ENCODE measurements at regions not wholly inside any gene's neighbourhood (a gene's known extent, or its start where the extent isn't known, plus 50 kb on each side); places are given as distances from the start of the nearest gene placed in this dataset.

DNA sequence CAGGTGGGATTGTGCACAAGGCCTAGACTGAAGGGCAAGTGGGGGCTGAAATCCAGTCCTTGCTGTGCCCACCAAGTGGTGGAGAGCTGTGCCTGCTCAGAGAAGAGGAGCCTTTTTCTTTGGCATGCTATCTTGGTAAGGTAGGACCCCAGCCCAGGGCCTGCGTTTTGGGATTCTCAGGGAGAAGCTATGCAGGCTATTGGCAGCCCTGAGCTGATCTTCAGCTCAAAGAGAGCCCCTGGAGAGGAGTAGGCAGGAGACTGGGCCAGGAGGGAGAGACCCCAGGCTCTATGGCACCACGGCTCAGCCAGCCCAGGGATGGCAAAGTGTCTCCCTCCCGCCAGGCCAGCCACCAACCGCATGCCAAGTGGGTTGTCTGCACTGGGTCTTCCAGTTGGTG, 119.2 kb upstream of the PCBD1 start:
- Histone ChIP-seq H3K36me3 (no peaks in the 10 kb centered on the region), H3K4me3 (no peak overlapping the region), H3K27ac (no peak overlapping the region), H3K9me3 (no peaks in the 10 kb centered on the region), H3K4me1 (no peaks in the 10 kb centered on the region), H3K27me3 (peaks cover 0 to 44% of the 10 kb centered on the region in 2 donors)
- no peak for DNase-seq
- intact Hi-C loops (cut with DNase I; ENCODE audit: low total_unique reads) = no loop called here
- TF ChIP-seq, protein P1, sequence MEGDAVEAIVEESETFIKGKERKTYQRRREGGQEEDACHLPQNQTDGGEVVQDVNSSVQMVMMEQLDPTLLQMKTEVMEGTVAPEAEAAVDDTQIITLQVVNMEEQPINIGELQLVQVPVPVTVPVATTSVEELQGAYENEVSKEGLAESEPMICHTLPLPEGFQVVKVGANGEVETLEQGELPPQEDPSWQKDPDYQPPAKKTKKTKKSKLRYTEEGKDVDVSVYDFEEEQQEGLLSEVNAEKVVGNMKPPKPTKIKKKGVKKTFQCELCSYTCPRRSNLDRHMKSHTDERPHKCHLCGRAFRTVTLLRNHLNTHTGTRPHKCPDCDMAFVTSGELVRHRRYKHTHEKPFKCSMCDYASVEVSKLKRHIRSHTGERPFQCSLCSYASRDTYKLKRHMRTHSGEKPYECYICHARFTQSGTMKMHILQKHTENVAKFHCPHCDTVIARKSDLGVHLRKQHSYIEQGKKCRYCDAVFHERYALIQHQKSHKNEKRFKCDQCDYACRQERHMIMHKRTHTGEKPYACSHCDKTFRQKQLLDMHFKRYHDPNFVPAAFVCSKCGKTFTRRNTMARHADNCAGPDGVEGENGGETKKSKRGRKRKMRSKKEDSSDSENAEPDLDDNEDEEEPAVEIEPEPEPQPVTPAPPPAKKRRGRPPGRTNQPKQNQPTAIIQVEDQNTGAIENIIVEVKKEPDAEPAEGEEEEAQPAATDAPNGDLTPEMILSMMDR (IDR thresholded peaks at IDR 0.05) = no peak

DNA sequence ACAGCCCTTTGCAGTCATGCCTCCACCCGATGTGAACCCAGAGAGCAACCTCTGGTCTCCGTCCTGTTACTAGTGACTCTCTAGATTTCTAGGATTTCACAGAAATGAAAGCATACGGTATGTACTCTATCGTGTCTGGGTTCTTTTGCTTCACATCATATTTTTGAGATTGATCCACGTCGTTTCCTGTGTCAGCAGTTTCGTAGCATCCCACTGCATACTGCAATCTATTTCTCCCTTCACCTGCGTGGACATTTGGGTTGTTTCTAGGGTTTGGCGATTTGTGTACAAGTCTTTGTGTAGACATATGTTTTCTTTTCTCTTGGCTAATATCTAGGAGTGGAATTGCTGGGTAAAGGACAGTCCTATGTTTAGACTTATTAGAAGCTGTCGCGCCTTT, 119.8 kb upstream of the PCBD1 start:
- no peaks in the 10 kb centered on the region for H3K9me3 ChIP-seq
- intact Hi-C loops (cut with DNase I; ENCODE audit: low total_unique reads) = no loop called here
- no peak overlapping the region for H3K4me3 ChIP-seq
- DNase-seq = no peak
- peaks cover 0 to 45% of the 10 kb centered on the region in 2 donors for H3K27me3 ChIP-seq
- H3K27ac ChIP-seq = no peak overlapping the region
- H3K36me3 ChIP-seq = no peaks in the 10 kb centered on the region
- TF ChIP-seq, protein P1 (IDR thresholded peaks at IDR 0.05) = no peak
- H3K4me1 ChIP-seq = no peaks in the 10 kb centered on the region

DNA sequence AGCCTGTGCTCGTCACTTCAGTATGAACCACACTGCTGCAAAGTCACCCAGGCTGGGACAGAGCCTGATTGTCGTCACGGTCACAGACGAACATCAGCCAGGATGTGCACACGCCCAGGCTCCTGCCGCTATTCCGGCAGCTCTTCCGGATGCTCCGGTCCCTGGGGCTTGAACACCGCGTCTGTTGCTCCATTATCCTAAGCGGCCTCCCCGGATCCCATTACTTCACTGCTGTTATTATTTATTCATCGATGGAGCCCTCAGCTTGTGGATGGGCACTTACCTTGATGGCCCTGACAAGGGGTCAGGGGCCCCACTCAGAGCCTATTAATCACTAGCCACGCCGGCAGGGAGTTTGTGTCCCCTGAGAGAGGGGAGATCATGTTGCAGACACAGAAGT, 120.8 kb upstream of the PCBD1 start:
- intact Hi-C loops (cut with DNase I; ENCODE audit: low total_unique reads) = no loop called here
- H3K9me3 ChIP-seq = no peaks in the 10 kb centered on the region
- no peaks in the 10 kb centered on the region for H3K36me3 ChIP-seq
- no peak for DNase-seq
- H3K4me1 ChIP-seq = no peaks in the 10 kb centered on the region
- TF ChIP-seq, protein P1 (IDR thresholded peaks at IDR 0.05) = no peak
- no peak overlapping the region for H3K4me3 ChIP-seq
- no peak overlapping the region for H3K27ac ChIP-seq
- H3K27me3 ChIP-seq = peaks cover 0 to 37% of the 10 kb centered on the region in 2 donors

DNA sequence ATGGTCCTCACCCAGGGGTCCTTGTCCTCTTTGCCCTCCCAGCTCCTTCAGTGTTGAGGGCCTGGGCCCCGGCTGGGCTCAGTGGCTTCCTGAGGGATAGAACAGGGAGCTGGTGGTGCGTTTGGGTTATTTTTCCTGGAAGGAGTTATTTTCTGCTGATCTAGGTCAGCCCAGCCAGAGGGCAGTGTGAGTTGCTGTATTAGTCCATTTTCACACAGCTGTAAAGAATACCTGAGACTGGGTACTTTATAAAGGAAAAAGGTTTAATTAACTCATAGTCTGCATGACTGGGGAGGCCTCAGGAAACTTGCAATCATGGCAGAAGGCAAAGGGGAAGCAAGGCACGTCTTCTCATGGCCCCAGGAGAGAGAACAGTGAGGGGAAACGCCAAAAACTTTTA, 122.4 kb upstream of the PCBD1 start:
- intact Hi-C loops (cut with DNase I; ENCODE audit: low total_unique reads) = no loop called here
- Histone ChIP-seq H3K27ac (no peak overlapping the region), H3K36me3 (no peaks in the 10 kb centered on the region), H3K4me1 (no peaks in the 10 kb centered on the region), H3K9me3 (no peaks in the 10 kb centered on the region), H3K27me3 (peaks cover 0 to 27% of the 10 kb centered on the region in 2 donors), H3K4me3 (no peak overlapping the region)
- TF ChIP-seq, protein P1 (IDR thresholded peaks at IDR 0.05) = no peak
- no peak for DNase-seq

DNA sequence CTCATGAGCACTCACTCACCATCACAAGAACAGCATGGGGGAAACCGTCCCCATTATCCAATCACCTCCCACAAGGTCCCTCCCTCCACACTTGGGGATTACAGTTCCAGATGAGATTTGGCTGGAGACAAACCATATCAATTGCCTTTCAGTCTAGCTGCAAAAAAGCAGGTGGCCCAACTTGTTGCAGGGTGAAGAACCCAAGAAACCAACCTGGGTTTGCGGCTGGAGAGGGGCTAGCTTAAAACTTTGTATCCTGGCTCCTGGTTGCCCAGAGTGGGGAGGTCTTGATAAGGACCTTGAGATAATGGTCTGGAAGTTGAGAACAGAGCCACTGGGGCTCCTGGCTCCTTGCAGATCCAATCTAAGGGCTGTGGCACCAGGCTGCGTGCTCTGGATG, 122.8 kb upstream of the PCBD1 start:
- Histone ChIP-seq H3K27me3 (peaks cover 0 to 25% of the 10 kb centered on the region in 2 donors), H3K36me3 (no peaks in the 10 kb centered on the region), H3K4me3 (no peak overlapping the region), H3K27ac (no peak overlapping the region), H3K9me3 (no peaks in the 10 kb centered on the region), H3K4me1 (no peaks in the 10 kb centered on the region)
- TF ChIP-seq, protein P1 (IDR thresholded peaks at IDR 0.05) = no peak
- no peak for DNase-seq
- intact Hi-C loops (cut with DNase I; ENCODE audit: low total_unique reads) = no loop called here
